ENCODE measurements at regions not wholly inside any gene's neighbourhood (a gene's known extent, or its start where the extent isn't known, plus 50 kb on each side); places are given as distances from the start of the nearest gene placed in this dataset.

DNA sequence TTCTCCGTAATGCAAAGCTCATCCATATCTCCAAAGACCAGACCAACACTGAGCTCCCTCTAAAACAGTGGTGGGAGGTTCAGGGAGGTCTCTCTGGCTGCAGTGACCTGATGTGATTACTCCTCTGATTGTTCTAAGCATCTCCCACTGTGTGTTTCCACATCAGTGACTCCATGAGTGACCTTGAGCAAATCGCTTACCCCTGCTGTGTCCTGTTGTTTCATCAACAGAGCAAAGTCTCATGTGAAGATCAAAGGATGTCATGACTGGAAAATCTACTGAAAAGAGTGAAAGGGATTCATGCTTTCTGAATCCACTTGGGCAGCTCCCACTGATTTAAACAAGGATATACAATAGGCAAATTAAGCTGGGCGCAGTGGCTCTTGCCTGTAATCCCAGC lies 352.9 kb downstream of the TMEM114 start:
- TF ChIP-seq, protein P1, sequence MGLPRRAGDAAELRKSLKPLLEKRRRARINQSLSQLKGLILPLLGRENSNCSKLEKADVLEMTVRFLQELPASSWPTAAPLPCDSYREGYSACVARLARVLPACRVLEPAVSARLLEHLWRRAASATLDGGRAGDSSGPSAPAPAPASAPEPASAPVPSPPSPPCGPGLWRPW (IDR thresholded peaks at IDR 0.05) = no peak
- TF ChIP-seq SREBF2 (IDR thresholded peaks at IDR 0.05) (no peak), KDM1A (IDR thresholded peaks at IDR 0.05; ENCODE audit: low read depth) (no peak), ZFP36 (IDR thresholded peaks at IDR 0.05; ENCODE audit: borderline replicate concordance, partially characterized antibody) (no peak), POLR2A (IDR thresholded peaks at IDR 0.05; ENCODE audit: low read length) (no peak), CBX8 (IDR thresholded peaks at IDR 0.05) (no peak), CHD4 (IDR thresholded peaks at IDR 0.05; ENCODE audit: borderline replicate concordance) (no peak)
- TF ChIP-seq, protein P2, sequence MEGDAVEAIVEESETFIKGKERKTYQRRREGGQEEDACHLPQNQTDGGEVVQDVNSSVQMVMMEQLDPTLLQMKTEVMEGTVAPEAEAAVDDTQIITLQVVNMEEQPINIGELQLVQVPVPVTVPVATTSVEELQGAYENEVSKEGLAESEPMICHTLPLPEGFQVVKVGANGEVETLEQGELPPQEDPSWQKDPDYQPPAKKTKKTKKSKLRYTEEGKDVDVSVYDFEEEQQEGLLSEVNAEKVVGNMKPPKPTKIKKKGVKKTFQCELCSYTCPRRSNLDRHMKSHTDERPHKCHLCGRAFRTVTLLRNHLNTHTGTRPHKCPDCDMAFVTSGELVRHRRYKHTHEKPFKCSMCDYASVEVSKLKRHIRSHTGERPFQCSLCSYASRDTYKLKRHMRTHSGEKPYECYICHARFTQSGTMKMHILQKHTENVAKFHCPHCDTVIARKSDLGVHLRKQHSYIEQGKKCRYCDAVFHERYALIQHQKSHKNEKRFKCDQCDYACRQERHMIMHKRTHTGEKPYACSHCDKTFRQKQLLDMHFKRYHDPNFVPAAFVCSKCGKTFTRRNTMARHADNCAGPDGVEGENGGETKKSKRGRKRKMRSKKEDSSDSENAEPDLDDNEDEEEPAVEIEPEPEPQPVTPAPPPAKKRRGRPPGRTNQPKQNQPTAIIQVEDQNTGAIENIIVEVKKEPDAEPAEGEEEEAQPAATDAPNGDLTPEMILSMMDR (IDR thresholded peaks at IDR 0.05) = no peak
- TF ChIP-seq, protein P3, sequence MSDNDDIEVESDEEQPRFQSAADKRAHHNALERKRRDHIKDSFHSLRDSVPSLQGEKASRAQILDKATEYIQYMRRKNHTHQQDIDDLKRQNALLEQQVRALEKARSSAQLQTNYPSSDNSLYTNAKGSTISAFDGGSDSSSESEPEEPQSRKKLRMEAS (IDR thresholded peaks at IDR 0.05) = no peak

Measured in A549 (cell line).